OCI-LY3 (cell line): ENCODE measurements at regions not wholly inside any gene's neighbourhood (a gene's known extent, or its start where the extent isn't known, plus 50 kb on each side); places are given as distances from the start of the nearest gene placed in this dataset.

Experiments used
- EZH2phosphoT487 ChIP-seq: fragments of 200-600 bp; shearing (Covaris generic); IDR thresholded peaks from 2 replicates; pipeline ENCODE4 v1.6.1; 2018; ENCODE audit warnings: antibody characterized with exemption, mixed run types, low read depth
- TF ChIP-seq, protein P1 (sequence below): fragments of 200-600, 300-600 bp; sonication (generic); IDR thresholded peaks from 2 replicates; pipeline ENCODE4 v1.5.1; 2014; ENCODE audit warnings: antibody characterized with exemption, low read length, low read depth

DNA sequence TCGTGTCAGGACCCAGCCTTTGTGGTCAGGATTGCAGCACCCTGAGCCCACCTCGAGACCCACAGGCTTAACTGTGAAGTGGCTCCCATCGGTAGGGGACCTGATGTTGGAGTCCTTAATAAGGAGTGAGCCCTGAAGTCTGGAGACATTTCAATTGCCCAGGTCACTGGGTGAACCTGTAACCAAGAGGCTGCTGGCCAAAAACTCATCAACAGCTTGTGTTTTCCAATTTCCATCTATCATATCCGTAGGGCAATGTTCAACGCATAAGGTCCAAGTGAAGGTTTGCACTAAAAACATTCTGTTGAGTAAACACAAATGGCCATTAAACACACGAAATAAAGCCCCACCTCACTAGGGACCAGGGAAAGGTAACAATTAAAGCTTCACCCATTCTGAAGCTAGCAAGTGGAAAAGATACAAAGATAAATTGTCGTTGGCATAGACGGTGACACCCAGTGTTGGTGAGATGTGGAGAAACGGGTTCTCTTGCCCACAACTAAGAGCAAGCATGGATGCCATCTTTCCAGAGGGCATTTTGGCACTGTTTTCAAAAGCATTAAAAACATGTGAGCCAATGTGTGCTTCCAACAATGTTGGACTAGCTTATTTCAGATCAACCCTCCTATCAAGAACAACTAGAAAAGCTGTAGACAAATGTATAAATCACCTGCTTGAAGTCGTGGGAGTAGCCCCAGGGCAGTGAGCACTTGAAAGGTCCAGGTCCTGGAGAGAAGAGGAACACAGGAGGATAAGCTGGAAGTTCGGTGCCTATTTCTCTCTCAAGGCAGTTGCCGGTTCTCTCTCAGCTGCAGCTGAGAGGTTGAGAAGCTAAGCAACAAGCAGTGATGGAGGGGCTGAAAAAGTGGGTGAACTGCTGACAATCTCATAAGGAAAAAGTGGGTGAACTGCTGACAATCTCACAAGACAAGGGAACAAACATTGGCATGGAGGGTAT lies 56.3 kb upstream of the PCSK6 start:
- no peak for TF ChIP-seq EZH2phosphoT487
- TF ChIP-seq, protein P1, sequence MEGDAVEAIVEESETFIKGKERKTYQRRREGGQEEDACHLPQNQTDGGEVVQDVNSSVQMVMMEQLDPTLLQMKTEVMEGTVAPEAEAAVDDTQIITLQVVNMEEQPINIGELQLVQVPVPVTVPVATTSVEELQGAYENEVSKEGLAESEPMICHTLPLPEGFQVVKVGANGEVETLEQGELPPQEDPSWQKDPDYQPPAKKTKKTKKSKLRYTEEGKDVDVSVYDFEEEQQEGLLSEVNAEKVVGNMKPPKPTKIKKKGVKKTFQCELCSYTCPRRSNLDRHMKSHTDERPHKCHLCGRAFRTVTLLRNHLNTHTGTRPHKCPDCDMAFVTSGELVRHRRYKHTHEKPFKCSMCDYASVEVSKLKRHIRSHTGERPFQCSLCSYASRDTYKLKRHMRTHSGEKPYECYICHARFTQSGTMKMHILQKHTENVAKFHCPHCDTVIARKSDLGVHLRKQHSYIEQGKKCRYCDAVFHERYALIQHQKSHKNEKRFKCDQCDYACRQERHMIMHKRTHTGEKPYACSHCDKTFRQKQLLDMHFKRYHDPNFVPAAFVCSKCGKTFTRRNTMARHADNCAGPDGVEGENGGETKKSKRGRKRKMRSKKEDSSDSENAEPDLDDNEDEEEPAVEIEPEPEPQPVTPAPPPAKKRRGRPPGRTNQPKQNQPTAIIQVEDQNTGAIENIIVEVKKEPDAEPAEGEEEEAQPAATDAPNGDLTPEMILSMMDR = no peak
